Osteoblast (primary cell): ENCODE measurements at regions not wholly inside any gene's neighbourhood (a gene's known extent, or its start where the extent isn't known, plus 50 kb on each side); places are given as distances from the start of the nearest gene placed in this dataset.

Experiments
- DNase-seq: peaks from one replicate; pipeline ENCODE4 v3.0.0; 2011; ENCODE audit warnings: low spot score, mixed read lengths; ENCODE audit not compliant: insufficient read length; ENCODE audit errors: missing footprints
- H2AFZ ChIP-seq: 2 replicates; pipeline ENCODE4 v1.6.0; 2011; ENCODE audit warnings: mild to moderate bottlenecking, low read length
- H3K27ac ChIP-seq: 2 replicates; pipeline ENCODE4 v1.5.1; 2011; ENCODE audit warnings: mild to moderate bottlenecking, low read depth, low read length, moderate library complexity
- H3K27me3 ChIP-seq: 2 replicates; pipeline ENCODE4 v1.6.0; 2012; ENCODE audit warnings: mild to moderate bottlenecking, control low read depth, inconsistent platforms, low read length, moderate library complexity; ENCODE audit not compliant: insufficient read depth
- H3K36me3 ChIP-seq: 2 replicates; pipeline ENCODE4 v1.5.1; 2011; ENCODE audit warnings: mild to moderate bottlenecking, low read length, control low read depth, moderate library complexity; ENCODE audit not compliant: insufficient read depth
- H3K4me1 ChIP-seq: 2 replicates; pipeline ENCODE4 v1.5.1; 2011; ENCODE audit warnings: mild to moderate bottlenecking, low read length, control low read depth, moderate library complexity; ENCODE audit not compliant: insufficient read depth
- H3K4me2 ChIP-seq: 2 replicates; pipeline ENCODE4 v1.6.0; 2011; ENCODE audit warnings: mild to moderate bottlenecking, low read length; ENCODE audit not compliant: insufficient read depth
- H3K4me3 ChIP-seq: fragments of 200-600 bp; sonication (generic); 3 replicates; pipeline ENCODE4 v1.5.1; 2012; ENCODE audit warnings: mild to moderate bottlenecking, low read length, inconsistent platforms; ENCODE audit not compliant: insufficient read depth
- H3K79me2 ChIP-seq: 2 replicates; pipeline ENCODE4 v1.6.0; 2012; ENCODE audit warnings: mild to moderate bottlenecking, low read length, control low read depth, inconsistent platforms; ENCODE audit not compliant: insufficient read depth
- H3K9me3 ChIP-seq: 2 replicates; pipeline ENCODE4 v1.5.1; 2011; ENCODE audit warnings: low read depth, low read length, control low read depth
- H4K20me1 ChIP-seq: 2 replicates; pipeline ENCODE4 v1.6.0; 2012; ENCODE audit warnings: mild to moderate bottlenecking, low read length, control low read depth; ENCODE audit not compliant: insufficient read depth
- CTCF ChIP-seq: IDR thresholded peaks from 2 replicates; pipeline ENCODE4 v1.5.1; 2011; ENCODE audit warnings: mild to moderate bottlenecking, low read depth, low read length, moderate library complexity; ENCODE audit errors: extremely low read depth

- DNase-seq, result no peak
These were observed 537.5 kb downstream of the BTBD3 start for GRCh38 chr20:12455148-12455547.

GRCh38 chr20:12458241-12458640 lies 540.5 kb downstream of the BTBD3 start:
- Histone ChIP-seq H3K4me1 (no peaks in the 10 kb centered on the region), H3K27ac (no peak overlapping the region), H4K20me1 (no peaks in the 10 kb centered on the region), H3K79me2 (no peaks in the 10 kb centered on the region), H3K36me3 (no peaks in the 10 kb centered on the region), H3K4me2 (no peak overlapping the region), H2AFZ (no peak overlapping the region), H3K9me3 (peaks cover 2% of the 10 kb centered on the region), H3K27me3 (no peaks in the 10 kb centered on the region), H3K4me3 (no peak overlapping the region)
- no peak for TF ChIP-seq CTCF
- no peak for DNase-seq

More at GRCh38 chr20:12455148-12455547, 537.5 kb downstream of the BTBD3 start:
- Histone ChIP-seq H4K20me1 (no peaks in the 10 kb centered on the region), H2AFZ (no peak overlapping the region), H3K9me3 (peaks cover 2% of the 10 kb centered on the region), H3K36me3 (no peaks in the 10 kb centered on the region), H3K4me1 (no peaks in the 10 kb centered on the region), H3K4me2 (no peak overlapping the region), H3K27me3 (no peaks in the 10 kb centered on the region), H3K27ac (no peak overlapping the region), H3K79me2 (no peaks in the 10 kb centered on the region), H3K4me3 (no peak overlapping the region)
- no peak for TF ChIP-seq CTCF

GRCh38 chr20:12464036-12464435 lies 544.7 kb upstream of the SPTLC3 start:
- H3K4me1 ChIP-seq, result no peaks in the 10 kb centered on the region
- H3K9me3 ChIP-seq, result peaks cover 2% of the 10 kb centered on the region
- no peak overlapping the region for H3K4me2 ChIP-seq
- H3K36me3 ChIP-seq, result no peaks in the 10 kb centered on the region
- H3K4me3 ChIP-seq, result no peak overlapping the region
- H3K27ac ChIP-seq, result no peak overlapping the region
- no peak for DNase-seq
- no peaks in the 10 kb centered on the region for H4K20me1 ChIP-seq
- H3K79me2 ChIP-seq, result no peaks in the 10 kb centered on the region
- TF ChIP-seq CTCF, result no peak
- no peak overlapping the region for H2AFZ ChIP-seq
- no peaks in the 10 kb centered on the region for H3K27me3 ChIP-seq

- H3K4me2 ChIP-seq, result no peak overlapping the region
- H3K4me1 ChIP-seq, result no peaks in the 10 kb centered on the region
- no peaks in the 10 kb centered on the region for H3K27me3 ChIP-seq
- no peaks in the 10 kb centered on the region for H4K20me1 ChIP-seq
- no peak overlapping the region for H3K4me3 ChIP-seq
- DNase-seq, result no peak
- no peak for TF ChIP-seq CTCF
- H3K27ac ChIP-seq, result no peak overlapping the region
- no peaks in the 10 kb centered on the region for H3K36me3 ChIP-seq
- H3K79me2 ChIP-seq, result no peaks in the 10 kb centered on the region
- H2AFZ ChIP-seq, result no peak overlapping the region
- H3K9me3 ChIP-seq, result peaks cover 5% of the 10 kb centered on the region
These were observed 541.9 kb upstream of the SPTLC3 start for GRCh38 chr20:12466915-12467314.
